ENCODE measurements at regions not wholly inside any gene's neighbourhood (a gene's known extent, or its start where the extent isn't known, plus 50 kb on each side); places are given as distances from the start of the nearest gene placed in this dataset.

- H3K36me3 ChIP-seq (ENCODE audit: control insufficient read depth in 2 of 2, extremely low read depth in 1 of 2, insufficient read depth in 2 of 2, low read length in 2 of 2) = no peaks in the 10 kb centered on the region
- no peak for DNase-seq (ENCODE audit: low read depth, low spot score)
- no peaks in the 10 kb centered on the region for H3K9me1 ChIP-seq (replicated peaks; ENCODE audit: control insufficient read depth, extremely low read depth, insufficient read depth, low read length)
- dilution Hi-C loops (cut with MboI; ENCODE audit: extremely low pct_ligation_motif_present, low sequenced_read_pairs) (no loop called here), intact Hi-C loops (cut with micrococcal nuclease) (no loop called here)
- H3K27me3 ChIP-seq (ENCODE audit: control insufficient read depth in 2 of 2, insufficient read depth in 2 of 2, low read length in 2 of 2) = peaks cover 0 to 2% of the 10 kb centered on the region in 2 experiments
- no peak for FAIRE-seq
- no peak overlapping the region for H3K4me2 ChIP-seq (ENCODE audit: insufficient read depth, low read length)
- no peaks in the 10 kb centered on the region for H4K20me1 ChIP-seq (replicated peaks; ENCODE audit: control insufficient read depth, extremely low read depth, insufficient read depth, low read length)
- POLR2A ChIA-PET = no interaction called here
- H3K79me2 ChIP-seq (ENCODE audit: control insufficient read depth, insufficient read depth, low read length) = no peaks in the 10 kb centered on the region
- no peak overlapping the region for H3K4me3 ChIP-seq (replicated peaks in 1 of 3; ENCODE audit: insufficient read depth in 1 of 3, low read depth in 1 of 3, low read length in 3 of 3)
- H3K27ac ChIP-seq (ENCODE audit: insufficient read depth, low read depth, low read length) = no peak overlapping the region
- no peaks in the 10 kb centered on the region for H3K9me3 ChIP-seq (replicated peaks; ENCODE audit: control insufficient read depth, insufficient read depth, low read length)
- no peak overlapping the region for H3K9ac ChIP-seq (replicated peaks; ENCODE audit: extremely low read depth, insufficient read depth, low read length)
- no TSS peak for BruUV-seq (replicated peaks)
- H2AFZ ChIP-seq (ENCODE audit: low read depth, low read length) = no peak overlapping the region
- no peak for TF ChIP-seq FOS (IDR thresholded peaks at IDR 0.05; ENCODE audit: borderline replicate concordance, insufficient read depth, low read length)
- no peak for TF ChIP-seq GATA2 (IDR thresholded peaks at IDR 0.05; ENCODE audit: insufficient read depth, insufficient read length, low read depth, low read length)
- TF ChIP-seq POLR2A (IDR thresholded peaks at IDR 0.05; ENCODE audit: low read depth, low read length) = no peak
- TF ChIP-seq JUN (IDR thresholded peaks at IDR 0.05; ENCODE audit: borderline replicate concordance, insufficient read depth, insufficient read length, low read depth) = no peak
- no peak for TF ChIP-seq MYC (IDR thresholded peaks at IDR 0.05; ENCODE audit: low read depth, low read length)
- TF ChIP-seq CTCF (IDR thresholded peaks at IDR 0.05; ENCODE audit: extremely low read depth in 1 of 2, insufficient read depth in 1 of 2, low read depth in 1 of 2, low read length in 2 of 2) = no peak
- TF ChIP-seq MAX (IDR thresholded peaks at IDR 0.05; ENCODE audit: insufficient read depth, insufficient read length) = no peak
- TF ChIP-seq EZH2 (IDR thresholded peaks at IDR 0.05; ENCODE audit: borderline replicate concordance, low read depth, low read length, severe bottlenecking) = no peak
- no peak for TF ChIP-seq POLR2AphosphoS5 (IDR thresholded peaks at IDR 0.05; ENCODE audit: insufficient read depth, low read depth, low read length)
- CTCF ChIA-PET = interaction anchor here (1.6 kb wide), 1 partner anchor 199 kb away, joined by 7 read pairs; no protein-coding TSS in a partner anchor
- H3K4me1 ChIP-seq (ENCODE audit: control insufficient read depth, extremely low read depth, insufficient read depth, low read length) = no peaks in the 10 kb centered on the region
Observed at GRCh38 chr11:19525714-19526113, 186.9 kb upstream of the NAV2 start.

Measured in endothelial cell of umbilical vein (primary cell).